Adrenal gland (tissue), 5 donors: ENCODE measurements at regions not wholly inside any gene's neighbourhood (a gene's known extent, or its start where the extent isn't known, plus 50 kb on each side); places are given as distances from the start of the nearest gene placed in this dataset.

Experiments
- POLR2A ChIP-seq, 2 donors: fragments of 450-650 bp; IDR thresholded peaks; one replicate each; pipeline ENCODE4 v1.6.1; 2017; ENCODE audit warnings: antibody characterized with exemption in 2 of 2, mild to moderate bottlenecking in 2 of 2, moderate library complexity in 1 of 2
- TF ChIP-seq, protein P1 (sequence below), 6 experiments: fragments of 450-650 bp in 4 of 6; fragments of 200-600 bp in 2 of 6; sonication (generic) in 1 of 6; IDR thresholded peaks; 1 replicate in 5 of 6; 2 replicates in 1 of 6; pipeline versions ENCODE4 v1.5.1 to v1.8.0; 2016 to 2021; ENCODE audit warnings: antibody characterized with exemption in 6 of 6, mild to moderate bottlenecking in 2 of 6, moderate library complexity in 1 of 6
- donor health status: DM: no; HTN: no; CAD: no.

DNA sequence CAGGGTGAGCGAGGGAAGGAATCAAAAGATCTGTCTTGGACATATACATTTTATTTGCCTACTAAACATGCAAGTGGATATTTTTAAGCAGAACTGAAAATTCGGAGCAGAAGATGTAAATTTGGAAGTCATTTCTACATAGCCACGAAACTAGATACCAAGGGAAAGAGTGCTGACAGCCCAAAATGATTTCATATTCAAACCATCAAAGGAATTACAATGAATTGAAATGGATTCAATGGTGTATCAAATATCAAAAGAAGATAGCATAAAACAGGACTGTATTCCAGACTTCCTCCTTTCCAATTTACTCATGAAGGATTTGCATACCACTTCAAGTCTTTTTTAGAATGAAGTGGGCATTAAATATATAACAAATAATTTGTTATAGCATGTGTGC lies 313.5 kb upstream of the KITLG start:
- no peak for TF ChIP-seq POLR2A (IDR thresholded peaks at IDR 0.05)
- TF ChIP-seq, protein P1, sequence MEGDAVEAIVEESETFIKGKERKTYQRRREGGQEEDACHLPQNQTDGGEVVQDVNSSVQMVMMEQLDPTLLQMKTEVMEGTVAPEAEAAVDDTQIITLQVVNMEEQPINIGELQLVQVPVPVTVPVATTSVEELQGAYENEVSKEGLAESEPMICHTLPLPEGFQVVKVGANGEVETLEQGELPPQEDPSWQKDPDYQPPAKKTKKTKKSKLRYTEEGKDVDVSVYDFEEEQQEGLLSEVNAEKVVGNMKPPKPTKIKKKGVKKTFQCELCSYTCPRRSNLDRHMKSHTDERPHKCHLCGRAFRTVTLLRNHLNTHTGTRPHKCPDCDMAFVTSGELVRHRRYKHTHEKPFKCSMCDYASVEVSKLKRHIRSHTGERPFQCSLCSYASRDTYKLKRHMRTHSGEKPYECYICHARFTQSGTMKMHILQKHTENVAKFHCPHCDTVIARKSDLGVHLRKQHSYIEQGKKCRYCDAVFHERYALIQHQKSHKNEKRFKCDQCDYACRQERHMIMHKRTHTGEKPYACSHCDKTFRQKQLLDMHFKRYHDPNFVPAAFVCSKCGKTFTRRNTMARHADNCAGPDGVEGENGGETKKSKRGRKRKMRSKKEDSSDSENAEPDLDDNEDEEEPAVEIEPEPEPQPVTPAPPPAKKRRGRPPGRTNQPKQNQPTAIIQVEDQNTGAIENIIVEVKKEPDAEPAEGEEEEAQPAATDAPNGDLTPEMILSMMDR (IDR thresholded peaks at IDR 0.05), result no peak
